ENCODE measurements at regions not wholly inside any gene's neighbourhood (a gene's known extent, or its start where the extent isn't known, plus 50 kb on each side); places are given as distances from the start of the nearest gene placed in this dataset.

GRCh38 chr3:71838406-71838805, 53.5 kb upstream of the PROK2 start:
- no peak for DNase-seq (ENCODE audit: low read depth in 2 of 3, low spot score in 2 of 3)

All from activated CD8-positive, alpha-beta memory T cell treated with anti-CD3 and anti-CD28 coated beads for 48 hours (primary cell).